ENCODE measurements at regions not wholly inside any gene's neighbourhood (a gene's known extent, or its start where the extent isn't known, plus 50 kb on each side); places are given as distances from the start of the nearest gene placed in this dataset.

DNA sequence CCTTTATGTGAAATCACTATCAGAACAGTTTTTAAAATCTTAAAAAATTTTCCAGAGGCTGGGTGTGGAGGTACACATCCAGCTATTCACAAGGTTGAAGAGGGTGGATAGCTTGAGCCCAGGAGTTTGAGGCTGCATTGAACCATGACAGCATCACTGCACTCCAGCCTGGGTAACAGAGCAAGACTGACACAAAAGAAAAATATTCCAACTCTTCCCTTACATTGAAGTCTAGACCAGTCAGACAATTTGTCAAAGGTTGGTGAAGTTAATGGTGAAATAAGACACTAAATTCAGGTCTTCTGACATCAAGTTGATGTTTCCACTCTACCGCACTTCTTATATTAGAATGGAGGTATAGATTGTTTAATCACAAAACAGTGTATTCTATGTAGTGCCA, 52.8 kb downstream of the HYCC2 start:
- peak; percentile 2 to 21 (median 8) for DNase-seq (ENCODE audit: low read depth in 4 of 4, low spot score in 2 of 4)

GRCh38 chr2:201016859-201017258, 53.4 kb upstream of the ORC2 start:
- no peak for DNase-seq (ENCODE audit: low read depth in 4 of 4, low spot score in 2 of 4)
